Calu3 (cell line): ENCODE measurements at regions not wholly inside any gene's neighbourhood (a gene's known extent, or its start where the extent isn't known, plus 50 kb on each side); places are given as distances from the start of the nearest gene placed in this dataset.

Experiments used
- BruUV-seq: library from RNA; stranded (reverse); fragments of 400-500 nt; replicated peaks from 2 replicates; lab custom pipeline; 2021; lab: Mats Ljungman, UMichigan
- CTCF ChIA-PET: fragments of 300-600 bp; sonication (Branson Sonifier 250); formaldehyde crosslinking; loops from one replicate; lab custom pipeline; 2022; ENCODE audit warnings: antibody characterized with exemption; lab: Charles Lee
- DNase-seq: peaks from one replicate; pipeline ENCODE4 v3.0.0; 2022
- H3K27ac Mint-ChIP-seq: one replicate; pipeline ENCODE4 v1.8.0; 2022; ENCODE audit warnings: mixed read lengths; ENCODE audit not compliant: unreplicated experiment
- H3K27me3 Mint-ChIP-seq: one replicate; pipeline ENCODE4 v1.8.0; 2022; ENCODE audit warnings: mixed read lengths; ENCODE audit not compliant: unreplicated experiment
- H3K36me3 Mint-ChIP-seq: one replicate; pipeline ENCODE4 v1.8.0; 2022; ENCODE audit warnings: mild to moderate bottlenecking, moderate library complexity, mixed read lengths; ENCODE audit not compliant: insufficient read depth, unreplicated experiment
- H3K4me1 Mint-ChIP-seq: one replicate; pipeline ENCODE4 v1.8.0; 2022; ENCODE audit warnings: mild to moderate bottlenecking, low read depth, mixed read lengths; ENCODE audit not compliant: unreplicated experiment
- H3K4me3 Mint-ChIP-seq: one replicate; pipeline ENCODE4 v1.8.0; 2022; ENCODE audit warnings: mild to moderate bottlenecking, low read depth, moderate library complexity, mixed read lengths; ENCODE audit not compliant: unreplicated experiment
- H3K9me3 Mint-ChIP-seq: one replicate; pipeline ENCODE4 v1.8.0; 2022; ENCODE audit warnings: low read depth, mixed read lengths; ENCODE audit not compliant: unreplicated experiment
- intact Hi-C: fragments of 100-400 bp; cut with micrococcal nuclease; formaldehyde crosslinking; loops from one replicate; pipeline ENCODE4 v1.10.0; 2022; ENCODE audit not compliant: unreplicated experiment
- TF ChIP-seq, protein P1 (sequence below): fragments of 200-600 bp; IDR thresholded peaks from one replicate; pipeline ENCODE4 v1.8.0; 2022; ENCODE audit warnings: antibody characterized with exemption; ENCODE audit not compliant: unreplicated experiment

- Mint-ChIP-seq H3K4me1 (no peaks in the 10 kb centered on the region), H3K36me3 (no peaks in the 10 kb centered on the region), H3K4me3 (no peak overlapping the region), H3K27ac (no peak overlapping the region), H3K27me3 (no peaks in the 10 kb centered on the region), H3K9me3 (no peaks in the 10 kb centered on the region)
- TF ChIP-seq, protein P1, sequence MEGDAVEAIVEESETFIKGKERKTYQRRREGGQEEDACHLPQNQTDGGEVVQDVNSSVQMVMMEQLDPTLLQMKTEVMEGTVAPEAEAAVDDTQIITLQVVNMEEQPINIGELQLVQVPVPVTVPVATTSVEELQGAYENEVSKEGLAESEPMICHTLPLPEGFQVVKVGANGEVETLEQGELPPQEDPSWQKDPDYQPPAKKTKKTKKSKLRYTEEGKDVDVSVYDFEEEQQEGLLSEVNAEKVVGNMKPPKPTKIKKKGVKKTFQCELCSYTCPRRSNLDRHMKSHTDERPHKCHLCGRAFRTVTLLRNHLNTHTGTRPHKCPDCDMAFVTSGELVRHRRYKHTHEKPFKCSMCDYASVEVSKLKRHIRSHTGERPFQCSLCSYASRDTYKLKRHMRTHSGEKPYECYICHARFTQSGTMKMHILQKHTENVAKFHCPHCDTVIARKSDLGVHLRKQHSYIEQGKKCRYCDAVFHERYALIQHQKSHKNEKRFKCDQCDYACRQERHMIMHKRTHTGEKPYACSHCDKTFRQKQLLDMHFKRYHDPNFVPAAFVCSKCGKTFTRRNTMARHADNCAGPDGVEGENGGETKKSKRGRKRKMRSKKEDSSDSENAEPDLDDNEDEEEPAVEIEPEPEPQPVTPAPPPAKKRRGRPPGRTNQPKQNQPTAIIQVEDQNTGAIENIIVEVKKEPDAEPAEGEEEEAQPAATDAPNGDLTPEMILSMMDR = no peak
- no TSS peak for BruUV-seq
- intact Hi-C loops = no loop called here
- no peak for DNase-seq
- CTCF ChIA-PET = no interaction called here
Observed at GRCh38 chr4:180866933-180867643, 1376.1 kb upstream of the TENM3 start.

- TF ChIP-seq, protein P1 = no peak
- no peaks in the 10 kb centered on the region for H3K27me3 Mint-ChIP-seq
- no peak overlapping the region for H3K27ac Mint-ChIP-seq
- no peaks in the 10 kb centered on the region for H3K4me1 Mint-ChIP-seq
- no peaks in the 10 kb centered on the region for H3K36me3 Mint-ChIP-seq
- no peak for DNase-seq
- no TSS peak for BruUV-seq
- H3K4me3 Mint-ChIP-seq = no peak overlapping the region
- CTCF ChIA-PET = no interaction called here
- intact Hi-C loops = no loop called here
- H3K9me3 Mint-ChIP-seq = no peaks in the 10 kb centered on the region
Observed at GRCh38 chr4:180870623-180871022, 1372.6 kb upstream of the TENM3 start.

GRCh38 chr4:180898305-180898704, 1344.9 kb upstream of the TENM3 start:
- BruUV-seq = no TSS peak
- no peaks in the 10 kb centered on the region for H3K36me3 Mint-ChIP-seq
- H3K27me3 Mint-ChIP-seq = no peaks in the 10 kb centered on the region
- peaks cover 4% of the 10 kb centered on the region for H3K9me3 Mint-ChIP-seq
- no peaks in the 10 kb centered on the region for H3K4me1 Mint-ChIP-seq
- intact Hi-C loops = loop anchor here (1.0 kb wide), 1 partner anchor 8 kb away; no protein-coding TSS in a partner anchor
- no peak overlapping the region for H3K27ac Mint-ChIP-seq
- TF ChIP-seq, protein P1 = no peak
- H3K4me3 Mint-ChIP-seq = no peak overlapping the region
- CTCF ChIA-PET = interaction anchor here (0.6 kb wide), 1 partner anchor 39 kb away, joined by 3 read pairs; no protein-coding TSS in a partner anchor
- DNase-seq = no peak

DNA sequence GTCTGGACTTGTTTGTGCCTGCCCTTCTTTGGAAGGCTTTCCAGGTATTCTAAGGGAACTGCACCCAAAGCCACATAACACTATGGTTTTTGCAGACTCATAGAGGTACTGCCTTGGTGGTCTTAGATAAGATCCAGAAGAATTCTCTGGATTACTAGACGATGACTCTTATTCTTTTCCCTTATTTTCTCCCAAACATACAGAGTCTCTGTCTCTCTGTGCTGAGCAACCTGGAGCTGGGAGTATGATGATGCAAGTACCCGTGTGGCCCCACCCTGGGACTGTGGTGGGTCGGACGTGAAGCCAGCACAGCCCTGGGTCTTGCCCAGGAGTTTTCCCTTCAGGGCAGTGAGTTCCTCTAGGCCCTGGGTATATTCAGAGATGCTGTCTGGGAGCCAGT, 1342.4 kb upstream of the TENM3 start:
- no peak for DNase-seq
- H3K9me3 Mint-ChIP-seq = peaks cover 4% of the 10 kb centered on the region
- CTCF ChIA-PET = no interaction called here
- BruUV-seq = no TSS peak
- H3K27ac Mint-ChIP-seq = no peak overlapping the region
- TF ChIP-seq, protein P1 = no peak
- no peaks in the 10 kb centered on the region for H3K4me1 Mint-ChIP-seq
- H3K36me3 Mint-ChIP-seq = no peaks in the 10 kb centered on the region
- intact Hi-C loops = no loop called here
- no peak overlapping the region for H3K4me3 Mint-ChIP-seq
- no peaks in the 10 kb centered on the region for H3K27me3 Mint-ChIP-seq
